Amniotic epithelial cell (primary cell): ENCODE measurements at regions not wholly inside any gene's neighbourhood (a gene's known extent, or its start where the extent isn't known, plus 50 kb on each side); places are given as distances from the start of the nearest gene placed in this dataset.
A peak's percentile ranks its signal among the peaks of the same experiment; 100 is the strongest.
"Not testable (repeated sequence)": the region's sequence is repeated elsewhere in the genome, so short reads cannot be mapped to it uniquely, and the experiment has no call there.

Experiments
- DNase-seq: peaks from one replicate; pipeline ENCODE4 v3.0.0-alpha.2; 2010; ENCODE audit warnings: low read depth

- peak; percentile 13 for DNase-seq
Measured at GRCh38 chr7:32816409-32816948, 75.1 kb downstream of the KBTBD2 start.

GRCh38 chr7:32814779-32815178, 76.8 kb downstream of the KBTBD2 start:
- DNase-seq, result not testable (repeated sequence)

GRCh38 chr7:32809871-32810270, 81.7 kb downstream of the KBTBD2 start:
- DNase-seq, result no peak

GRCh38 chr7:32809347-32809746, 82.2 kb downstream of the KBTBD2 start:
- no peak for DNase-seq

- DNase-seq, result no peak
Measured at GRCh38 chr7:32803406-32804141, 88.0 kb downstream of the KBTBD2 start.

- no peak for DNase-seq
Measured at GRCh38 chr7:32802305-32802910, 89.2 kb downstream of the KBTBD2 start.

- not testable (repeated sequence) for DNase-seq
Measured at GRCh38 chr7:32793053-32793452, 98.5 kb downstream of the KBTBD2 start.

- DNase-seq, result peak; percentile 81
Measured at GRCh38 chr7:32790766-32791430, 100.7 kb downstream of the KBTBD2 start.

- not testable (repeated sequence) for DNase-seq
Measured at GRCh38 chr7:32789266-32789665, 102.3 kb downstream of the KBTBD2 start.

- DNase-seq, result not testable (repeated sequence)
Measured at GRCh38 chr7:32788174-32788573, 103.4 kb downstream of the KBTBD2 start.

GRCh38 chr7:32785365-32785944, 106.1 kb downstream of the KBTBD2 start:
- not testable (repeated sequence) for DNase-seq

- DNase-seq, result not testable (repeated sequence)
Measured at GRCh38 chr7:32779895-32780294, 111.7 kb downstream of the KBTBD2 start.

- peak; percentile 42 for DNase-seq
Measured at GRCh38 chr7:32779167-32779566, 112.4 kb downstream of the KBTBD2 start.

GRCh38 chr7:32777041-32777666, 114.4 kb downstream of the KBTBD2 start:
- not testable (repeated sequence) for DNase-seq

- not testable (repeated sequence) for DNase-seq
Measured at GRCh38 chr7:32776318-32776717, 115.2 kb downstream of the KBTBD2 start.

- DNase-seq, result not testable (repeated sequence)
Measured at GRCh38 chr7:32775809-32776208, 115.8 kb downstream of the KBTBD2 start.

- no peak for DNase-seq
Measured at GRCh38 chr7:32774541-32774951, 117.0 kb downstream of the KBTBD2 start.

GRCh38 chr7:32768866-32769510, 122.6 kb downstream of the KBTBD2 start:
- not testable (repeated sequence) for DNase-seq

GRCh38 chr7:32768338-32768737, 123.2 kb downstream of the KBTBD2 start:
- not testable (repeated sequence) for DNase-seq

GRCh38 chr7:32765649-32766251, 125.8 kb downstream of the KBTBD2 start:
- peak; percentile 15 for DNase-seq

- DNase-seq, result no peak
Measured at GRCh38 chr7:32765185-32765584, 126.4 kb downstream of the KBTBD2 start.
